ENCODE measurements at regions not wholly inside any gene's neighbourhood (a gene's known extent, or its start where the extent isn't known, plus 50 kb on each side); places are given as distances from the start of the nearest gene placed in this dataset.

DNA sequence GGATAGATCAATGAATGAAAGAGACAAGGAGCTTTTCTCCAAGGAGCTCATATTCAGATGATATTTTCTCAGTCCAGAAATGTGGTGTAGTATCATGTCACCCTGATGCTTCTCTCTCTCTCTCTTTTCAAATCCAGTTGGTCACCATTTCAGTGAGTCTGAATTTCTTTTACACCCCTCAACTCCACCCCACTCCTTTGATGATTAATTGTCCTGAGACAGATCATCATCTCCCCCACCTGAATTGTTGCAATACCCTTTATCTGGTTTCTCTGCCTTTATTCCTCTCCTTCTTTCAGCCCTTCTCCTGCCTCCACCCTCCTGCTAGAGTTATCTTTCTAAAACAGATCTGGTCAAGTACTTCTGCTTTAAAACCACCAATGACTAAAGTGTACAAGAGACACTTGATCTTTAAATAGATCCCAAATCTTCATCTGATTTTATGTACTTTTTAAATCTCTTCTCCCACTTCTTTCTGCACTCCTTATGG lies 299.8 kb downstream of the KLF5 start:
- Histone ChIP-seq H3K27me3 (ENCODE audit: low read depth) (no peaks in the 10 kb centered on the region), H3K9me3 (no peaks in the 10 kb centered on the region), H3K4me1 (no peaks in the 10 kb centered on the region), H3K36me3 (replicated peaks) (no peaks in the 10 kb centered on the region), H3K4me3 (no peak overlapping the region)
- in situ Hi-C loops (cut with MboI; ENCODE audit: low sequenced_read_pairs), result no loop called here
- DNase-seq (ENCODE audit: low spot score in 2 of 2), result no peak

DNA sequence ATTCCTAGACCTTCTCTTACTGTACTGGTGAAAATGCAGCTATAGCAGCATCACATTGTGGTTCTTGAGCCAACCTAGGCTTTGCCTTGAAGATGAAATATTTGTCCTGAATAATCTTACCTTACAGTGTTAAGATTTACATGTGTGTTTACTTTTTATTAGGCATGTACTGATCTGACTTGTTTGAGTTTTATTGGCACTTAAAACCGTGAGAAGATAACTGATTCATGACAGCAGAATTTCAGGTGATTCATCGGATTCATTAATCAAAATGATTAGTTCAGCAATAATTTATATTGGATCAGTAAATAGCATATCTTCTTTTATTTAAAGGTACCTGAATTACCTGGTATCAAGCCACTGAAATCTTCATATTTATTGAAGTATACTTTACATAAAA lies 296.3 kb downstream of the KLF5 start:
- in situ Hi-C loops (cut with MboI; ENCODE audit: low sequenced_read_pairs), result no loop called here
- no peak for DNase-seq (ENCODE audit: low spot score in 2 of 2)
- no peak overlapping the region for H3K4me3 ChIP-seq
- H3K4me1 ChIP-seq, result no peaks in the 10 kb centered on the region
- H3K27me3 ChIP-seq (ENCODE audit: low read depth), result no peaks in the 10 kb centered on the region
- no peaks in the 10 kb centered on the region for H3K36me3 ChIP-seq (replicated peaks)
- no peaks in the 10 kb centered on the region for H3K9me3 ChIP-seq

DNA sequence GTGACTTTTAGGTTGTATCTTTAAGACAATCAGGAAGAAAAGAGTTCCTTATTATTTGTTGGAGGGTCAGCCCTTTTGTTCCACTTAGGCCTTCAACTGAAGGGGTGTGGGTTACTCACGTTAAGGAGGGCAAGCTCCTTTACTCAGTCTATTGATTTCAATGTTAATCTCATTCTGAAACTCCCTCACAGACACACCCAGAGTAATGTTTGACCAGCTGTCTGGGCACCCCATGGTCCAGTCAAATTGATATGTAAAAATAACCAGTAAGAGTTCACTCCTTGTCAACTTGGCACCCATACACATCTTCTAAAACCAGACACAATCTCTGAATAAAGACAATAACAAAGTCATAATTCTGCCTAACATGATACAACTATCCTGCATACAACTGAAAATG lies 292.9 kb downstream of the KLF5 start:
- H3K27me3 ChIP-seq (ENCODE audit: low read depth), result no peaks in the 10 kb centered on the region
- no peaks in the 10 kb centered on the region for H3K9me3 ChIP-seq
- H3K4me3 ChIP-seq, result no peak overlapping the region
- no peaks in the 10 kb centered on the region for H3K4me1 ChIP-seq
- in situ Hi-C loops (cut with MboI; ENCODE audit: low sequenced_read_pairs), result no loop called here
- H3K36me3 ChIP-seq (replicated peaks), result no peaks in the 10 kb centered on the region
- DNase-seq (ENCODE audit: low spot score in 2 of 2), result no peak

DNA sequence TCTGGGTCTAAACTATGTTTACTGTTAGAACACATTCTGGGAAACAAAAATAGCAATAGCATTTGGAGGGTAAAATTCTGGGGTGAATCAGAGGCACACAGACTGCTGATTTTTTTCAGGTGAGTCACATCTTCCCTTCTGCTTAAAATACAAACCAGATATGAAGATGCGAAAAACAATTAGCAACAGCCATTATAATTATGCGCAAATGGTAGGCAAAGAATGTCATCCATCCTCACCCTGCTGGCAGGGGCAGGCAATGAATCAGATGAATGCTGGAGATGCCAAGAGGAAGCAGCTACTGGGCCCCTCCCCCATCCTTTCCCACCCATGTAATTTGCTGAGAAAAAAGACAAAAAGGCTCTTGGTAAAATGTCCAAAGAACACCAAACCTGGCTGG lies 282.9 kb downstream of the KLF5 start:
- Histone ChIP-seq H3K36me3 (replicated peaks) (no peaks in the 10 kb centered on the region), H3K4me3 (no peak overlapping the region), H3K27me3 (ENCODE audit: low read depth) (no peaks in the 10 kb centered on the region), H3K9me3 (no peaks in the 10 kb centered on the region), H3K4me1 (no peaks in the 10 kb centered on the region)
- in situ Hi-C loops (cut with MboI; ENCODE audit: low sequenced_read_pairs), result no loop called here
- no peak for DNase-seq (ENCODE audit: low spot score in 2 of 2)

DNA sequence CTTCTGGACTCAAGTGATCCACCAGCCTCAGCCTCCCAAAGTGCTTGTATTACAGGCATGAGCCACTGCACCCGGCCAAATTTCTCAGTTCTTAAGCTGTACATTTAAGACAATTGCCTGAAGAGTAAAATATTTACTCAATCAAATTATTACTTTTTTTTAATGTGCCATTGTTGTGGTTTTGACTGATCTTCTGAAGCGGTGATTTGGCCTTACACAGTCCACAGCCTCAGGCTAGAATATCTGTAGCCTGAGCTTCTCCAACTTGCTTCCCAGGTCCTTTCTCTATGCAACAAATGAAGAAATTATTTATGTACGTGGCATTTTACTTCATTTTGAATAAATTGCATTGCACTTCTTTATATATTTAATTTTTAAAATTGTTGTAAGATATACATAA lies 281.3 kb downstream of the KLF5 start:
- in situ Hi-C loops (cut with MboI; ENCODE audit: low sequenced_read_pairs), result no loop called here
- H3K4me3 ChIP-seq, result no peak overlapping the region
- H3K27me3 ChIP-seq (ENCODE audit: low read depth), result no peaks in the 10 kb centered on the region
- H3K36me3 ChIP-seq (replicated peaks), result no peaks in the 10 kb centered on the region
- no peak for DNase-seq (ENCODE audit: low spot score in 2 of 2)
- H3K9me3 ChIP-seq, result no peaks in the 10 kb centered on the region
- no peaks in the 10 kb centered on the region for H3K4me1 ChIP-seq

DNA sequence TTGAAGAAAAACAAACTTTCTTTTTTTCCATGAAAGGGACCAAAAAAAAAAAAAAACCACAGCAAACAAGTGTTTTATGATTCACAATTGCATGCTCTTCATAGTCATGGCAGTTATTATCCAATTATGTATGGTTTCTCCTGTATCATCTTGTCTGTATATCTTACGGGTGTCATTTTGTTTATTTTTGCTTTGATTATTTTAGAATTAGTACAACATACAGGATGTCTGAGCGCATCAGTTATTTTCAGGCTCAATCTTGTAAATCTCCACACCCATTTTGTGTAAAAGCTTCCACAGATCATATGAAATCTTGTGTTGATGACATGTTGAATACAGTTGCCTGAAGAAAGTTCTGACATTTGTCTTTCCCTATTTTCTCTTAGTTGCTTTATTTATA lies 280.3 kb downstream of the KLF5 start:
- H3K9me3 ChIP-seq, result no peaks in the 10 kb centered on the region
- no peak for DNase-seq (ENCODE audit: low spot score in 2 of 2)
- H3K27me3 ChIP-seq (ENCODE audit: low read depth), result no peaks in the 10 kb centered on the region
- in situ Hi-C loops (cut with MboI; ENCODE audit: low sequenced_read_pairs), result no loop called here
- H3K4me1 ChIP-seq, result no peaks in the 10 kb centered on the region
- H3K4me3 ChIP-seq, result no peak overlapping the region
- H3K36me3 ChIP-seq (replicated peaks), result no peaks in the 10 kb centered on the region

DNA sequence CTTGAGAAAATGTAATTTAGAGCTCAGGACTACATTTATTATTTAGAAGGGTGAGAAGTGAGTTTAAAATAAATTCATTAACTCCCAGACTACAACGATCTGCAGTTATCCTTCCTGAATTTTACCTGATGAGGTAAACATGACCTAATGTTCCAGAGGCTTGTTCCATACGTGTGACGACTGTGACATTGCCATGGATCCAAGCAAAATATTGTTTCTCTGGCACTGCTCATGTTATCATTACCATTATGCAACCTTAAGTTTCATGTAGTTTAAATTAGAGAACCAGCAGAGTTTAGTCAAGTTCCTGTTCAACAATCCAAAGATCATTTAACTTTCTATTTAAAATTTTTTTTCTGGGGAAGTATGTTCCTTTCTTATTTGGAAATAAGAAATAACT lies 279.6 kb downstream of the KLF5 start:
- in situ Hi-C loops (cut with MboI; ENCODE audit: low sequenced_read_pairs), result no loop called here
- H3K27me3 ChIP-seq (ENCODE audit: low read depth), result no peaks in the 10 kb centered on the region
- no peak overlapping the region for H3K4me3 ChIP-seq
- no peaks in the 10 kb centered on the region for H3K4me1 ChIP-seq
- H3K9me3 ChIP-seq, result no peaks in the 10 kb centered on the region
- DNase-seq (ENCODE audit: low spot score in 2 of 2), result no peak
- H3K36me3 ChIP-seq (replicated peaks), result no peaks in the 10 kb centered on the region

DNA sequence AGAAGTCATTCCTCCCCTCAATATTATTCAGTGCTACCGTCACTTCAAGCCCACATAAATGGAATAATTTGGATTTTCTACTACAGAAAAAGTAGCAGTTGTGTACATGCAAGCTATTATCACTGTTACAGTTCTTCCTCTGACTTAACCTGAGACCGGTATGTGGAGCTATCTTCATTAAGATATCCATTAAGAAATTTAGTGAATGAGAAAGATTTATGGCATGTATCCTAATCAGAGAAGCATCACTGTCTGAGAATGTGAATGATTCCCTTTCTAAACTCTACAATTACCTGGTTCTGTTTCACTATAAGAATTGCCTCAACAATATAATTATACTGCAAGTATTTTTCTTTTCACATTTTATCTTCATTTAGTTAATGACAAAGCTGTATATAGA lies 278.7 kb downstream of the KLF5 start:
- Histone ChIP-seq H3K4me3 (no peak overlapping the region), H3K4me1 (no peaks in the 10 kb centered on the region), H3K9me3 (no peaks in the 10 kb centered on the region), H3K27me3 (ENCODE audit: low read depth) (no peaks in the 10 kb centered on the region), H3K36me3 (replicated peaks) (no peaks in the 10 kb centered on the region)
- no peak for DNase-seq (ENCODE audit: low spot score in 2 of 2)
- in situ Hi-C loops (cut with MboI; ENCODE audit: low sequenced_read_pairs), result no loop called here

DNA sequence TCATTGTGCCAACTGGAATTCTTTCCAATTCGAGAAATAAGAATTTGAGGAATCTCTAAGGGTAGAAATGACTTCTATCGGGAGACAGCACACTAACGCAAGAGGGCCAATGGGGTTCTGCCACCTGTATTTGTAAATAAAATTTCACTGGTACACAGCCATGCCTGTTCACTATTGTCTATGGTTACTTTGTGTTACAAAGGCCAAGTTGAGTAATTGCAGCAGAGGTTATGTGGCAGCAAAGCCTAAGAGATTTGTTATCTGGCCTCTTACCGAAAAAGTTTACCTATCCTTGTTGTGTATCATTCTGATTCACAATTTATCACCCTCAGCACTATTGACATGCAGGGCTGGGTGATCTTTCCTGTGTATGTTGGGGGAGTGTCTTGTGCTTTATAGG lies 278.0 kb downstream of the KLF5 start:
- H3K4me1 ChIP-seq, result no peaks in the 10 kb centered on the region
- DNase-seq (ENCODE audit: low spot score in 2 of 2), result no peak

DNA sequence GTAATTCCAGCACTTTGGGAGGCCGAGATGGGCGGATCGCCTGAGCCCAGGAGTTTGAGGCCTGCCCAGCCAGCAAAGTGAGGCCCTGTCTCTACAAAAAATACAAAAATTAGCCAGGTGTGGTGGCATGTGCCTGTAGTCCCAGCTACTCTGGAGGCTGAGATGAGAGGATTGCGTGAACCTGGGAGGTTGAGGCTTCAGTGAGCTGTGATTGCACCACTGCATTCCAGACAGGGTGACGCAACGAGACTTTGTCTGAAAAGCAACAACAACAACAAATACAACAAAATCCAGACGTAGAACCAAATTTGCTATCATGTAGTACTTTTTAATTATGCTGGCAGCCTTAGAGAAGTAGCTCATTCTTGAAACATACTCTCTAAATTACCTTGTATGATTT lies 277.1 kb downstream of the KLF5 start:
- Histone ChIP-seq H3K4me3 (no peak overlapping the region), H3K36me3 (replicated peaks) (no peaks in the 10 kb centered on the region), H3K9me3 (no peaks in the 10 kb centered on the region), H3K4me1 (no peaks in the 10 kb centered on the region), H3K27me3 (ENCODE audit: low read depth) (no peaks in the 10 kb centered on the region)
- in situ Hi-C loops (cut with MboI; ENCODE audit: low sequenced_read_pairs), result no loop called here
- no peak for DNase-seq (ENCODE audit: low spot score in 2 of 2)

More for the DNA sequence above, 278.0 kb downstream of the KLF5 start:
- in situ Hi-C loops (cut with MboI; ENCODE audit: low sequenced_read_pairs), result no loop called here
- no peaks in the 10 kb centered on the region for H3K9me3 ChIP-seq
- no peaks in the 10 kb centered on the region for H3K36me3 ChIP-seq (replicated peaks)
- no peak overlapping the region for H3K4me3 ChIP-seq
- no peaks in the 10 kb centered on the region for H3K27me3 ChIP-seq (ENCODE audit: low read depth)

DNA sequence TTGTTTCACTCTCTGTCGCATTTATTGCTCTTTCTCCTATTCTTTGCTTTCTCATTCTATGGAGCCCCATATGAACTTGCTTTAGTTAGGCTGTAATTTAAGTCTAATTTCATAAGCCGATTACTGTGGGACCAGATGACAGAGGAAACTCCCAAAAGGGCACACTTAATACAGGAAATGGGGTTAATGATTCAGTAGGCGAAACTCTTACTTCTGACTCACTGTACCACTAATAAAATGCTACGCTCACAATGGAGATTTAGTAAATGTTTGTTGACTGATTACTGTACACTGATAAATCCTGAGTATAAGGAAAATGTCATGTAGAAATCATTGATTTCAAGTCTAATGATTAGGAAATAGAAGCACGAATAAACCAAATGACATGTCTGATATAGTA lies 276.4 kb downstream of the KLF5 start:
- in situ Hi-C loops (cut with MboI; ENCODE audit: low sequenced_read_pairs), result no loop called here
- no peak for DNase-seq (ENCODE audit: low spot score in 2 of 2)
- H3K4me1 ChIP-seq, result no peaks in the 10 kb centered on the region

DNA sequence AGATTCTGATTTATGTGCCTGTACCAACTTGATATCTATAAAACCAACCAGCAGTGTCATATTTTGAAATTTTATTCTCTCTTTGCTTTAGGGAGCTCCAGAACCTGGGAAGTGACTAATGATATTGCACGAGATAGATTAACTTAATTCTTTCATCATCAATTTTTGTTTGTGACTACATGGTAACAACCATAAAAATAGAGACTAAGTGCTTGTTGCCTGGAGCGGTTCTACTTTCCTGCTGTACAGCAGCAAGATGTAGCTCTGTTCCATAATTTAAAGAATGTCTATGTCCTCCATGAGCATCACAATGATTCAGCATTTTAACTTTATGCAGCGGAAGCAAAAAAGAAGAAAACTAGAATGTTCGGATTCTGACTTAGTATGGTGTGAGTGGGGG lies 275.6 kb downstream of the KLF5 start:
- Histone ChIP-seq H3K4me1 (no peaks in the 10 kb centered on the region), H3K27me3 (ENCODE audit: low read depth) (no peaks in the 10 kb centered on the region), H3K9me3 (no peaks in the 10 kb centered on the region), H3K36me3 (replicated peaks) (no peaks in the 10 kb centered on the region), H3K4me3 (no peak overlapping the region)
- in situ Hi-C loops (cut with MboI; ENCODE audit: low sequenced_read_pairs), result no loop called here
- DNase-seq (ENCODE audit: low spot score in 2 of 2), result no peak

More for the DNA sequence above, 276.4 kb downstream of the KLF5 start:
- H3K36me3 ChIP-seq (replicated peaks), result no peaks in the 10 kb centered on the region
- no peaks in the 10 kb centered on the region for H3K9me3 ChIP-seq
- H3K27me3 ChIP-seq (ENCODE audit: low read depth), result no peaks in the 10 kb centered on the region
- no peak overlapping the region for H3K4me3 ChIP-seq

DNA sequence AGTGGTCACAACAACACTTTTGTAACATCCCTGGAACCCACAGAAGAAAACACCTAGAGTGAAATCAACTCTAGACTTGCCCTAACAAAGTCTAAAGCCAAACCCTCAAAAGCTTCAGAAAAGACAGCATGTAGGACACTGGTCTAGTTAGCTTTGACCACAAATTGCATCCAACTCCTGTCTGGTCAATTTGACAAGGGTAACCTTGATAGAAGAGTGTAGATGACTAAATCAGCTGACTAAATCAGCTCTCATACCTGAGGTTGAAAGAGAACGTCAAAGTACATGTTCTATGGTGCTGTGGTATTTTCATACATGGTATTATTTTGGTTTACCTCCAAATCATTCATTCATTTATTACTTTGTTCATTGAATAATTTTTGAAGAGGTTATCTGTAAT lies 272.8 kb downstream of the KLF5 start:
- Histone ChIP-seq H3K4me1 (peaks cover under 1% of the 10 kb centered on the region; the same call in 1 of the 2 replicates), H3K9me3 (no peaks in the 10 kb centered on the region), H3K36me3 (replicated peaks) (no peaks in the 10 kb centered on the region), H3K27me3 (ENCODE audit: low read depth) (no peaks in the 10 kb centered on the region), H3K4me3 (no peak overlapping the region)
- in situ Hi-C loops (cut with MboI; ENCODE audit: low sequenced_read_pairs), result no loop called here
- DNase-seq (ENCODE audit: low spot score in 2 of 2), result no peak

DNA sequence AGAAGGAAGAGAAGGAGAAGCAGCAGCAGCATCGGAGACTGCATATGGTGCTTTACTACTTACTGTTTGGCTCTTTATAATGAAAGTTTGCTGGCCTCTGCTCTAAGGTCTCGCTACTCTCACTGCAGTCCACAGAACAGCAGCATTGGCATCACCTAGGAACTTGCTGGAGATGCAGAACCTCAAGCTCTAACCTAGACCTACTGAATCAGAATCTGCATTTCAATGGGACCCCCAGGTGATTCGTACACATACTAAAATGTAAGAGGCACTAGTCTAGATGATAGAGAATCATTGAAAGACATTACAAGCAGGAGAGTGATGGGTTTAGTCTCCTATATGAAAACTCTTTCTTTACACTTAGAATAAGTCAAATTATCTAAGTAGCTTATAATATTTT lies 270.6 kb downstream of the KLF5 start:
- in situ Hi-C loops (cut with MboI; ENCODE audit: low sequenced_read_pairs), result no loop called here
- Histone ChIP-seq H3K9me3 (no peaks in the 10 kb centered on the region), H3K36me3 (replicated peaks) (no peaks in the 10 kb centered on the region), H3K4me1 (peaks cover 10% of the 10 kb centered on the region), H3K4me3 (no peak overlapping the region), H3K27me3 (ENCODE audit: low read depth) (no peaks in the 10 kb centered on the region)
- DNase-seq (ENCODE audit: low spot score in 2 of 2), result no peak

DNA sequence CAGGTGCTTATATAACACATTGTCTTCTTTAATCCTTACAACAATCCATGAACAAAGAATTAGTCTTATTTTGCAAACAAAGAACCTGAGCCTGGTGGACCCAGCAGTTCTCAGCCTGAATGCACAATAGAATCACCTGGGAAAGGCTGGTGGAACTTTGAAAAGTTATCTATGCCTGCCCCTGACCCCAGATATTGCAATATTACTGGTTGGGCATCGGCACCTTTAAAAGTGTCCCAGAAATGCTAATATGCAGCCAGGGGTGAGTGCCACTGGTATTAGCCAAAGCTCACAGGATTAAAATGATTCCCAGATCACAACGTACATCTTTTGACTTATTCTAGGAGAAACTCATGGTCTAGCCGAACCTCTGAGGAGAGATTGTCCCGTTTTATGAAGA lies 268.8 kb downstream of the KLF5 start:
- no peaks in the 10 kb centered on the region for H3K9me3 ChIP-seq

More for the DNA sequence above, 268.8 kb downstream of the KLF5 start:
- Histone ChIP-seq H3K4me1 (peaks cover 10% of the 10 kb centered on the region), H3K27me3 (ENCODE audit: low read depth) (no peaks in the 10 kb centered on the region), H3K4me3 (no peak overlapping the region), H3K36me3 (replicated peaks) (no peaks in the 10 kb centered on the region)
- in situ Hi-C loops (cut with MboI; ENCODE audit: low sequenced_read_pairs), result no loop called here
- no peak for DNase-seq (ENCODE audit: low spot score in 2 of 2)
